OCI-LY3 (cell line): ENCODE measurements at regions not wholly inside any gene's neighbourhood (a gene's known extent, or its start where the extent isn't known, plus 50 kb on each side); places are given as distances from the start of the nearest gene placed in this dataset.

ENCODE experiments used
- CTCF ChIP-seq: fragments of 200-600, 300-600 bp; sonication (generic); IDR thresholded peaks from 2 replicates; pipeline ENCODE4 v1.5.1; 2014; ENCODE audit warnings: antibody characterized with exemption, low read length, low read depth
- EZH2phosphoT487 ChIP-seq: fragments of 200-600 bp; shearing (Covaris generic); IDR thresholded peaks from 2 replicates; pipeline ENCODE4 v1.6.1; 2018; ENCODE audit warnings: antibody characterized with exemption, mixed run types, low read depth

DNA sequence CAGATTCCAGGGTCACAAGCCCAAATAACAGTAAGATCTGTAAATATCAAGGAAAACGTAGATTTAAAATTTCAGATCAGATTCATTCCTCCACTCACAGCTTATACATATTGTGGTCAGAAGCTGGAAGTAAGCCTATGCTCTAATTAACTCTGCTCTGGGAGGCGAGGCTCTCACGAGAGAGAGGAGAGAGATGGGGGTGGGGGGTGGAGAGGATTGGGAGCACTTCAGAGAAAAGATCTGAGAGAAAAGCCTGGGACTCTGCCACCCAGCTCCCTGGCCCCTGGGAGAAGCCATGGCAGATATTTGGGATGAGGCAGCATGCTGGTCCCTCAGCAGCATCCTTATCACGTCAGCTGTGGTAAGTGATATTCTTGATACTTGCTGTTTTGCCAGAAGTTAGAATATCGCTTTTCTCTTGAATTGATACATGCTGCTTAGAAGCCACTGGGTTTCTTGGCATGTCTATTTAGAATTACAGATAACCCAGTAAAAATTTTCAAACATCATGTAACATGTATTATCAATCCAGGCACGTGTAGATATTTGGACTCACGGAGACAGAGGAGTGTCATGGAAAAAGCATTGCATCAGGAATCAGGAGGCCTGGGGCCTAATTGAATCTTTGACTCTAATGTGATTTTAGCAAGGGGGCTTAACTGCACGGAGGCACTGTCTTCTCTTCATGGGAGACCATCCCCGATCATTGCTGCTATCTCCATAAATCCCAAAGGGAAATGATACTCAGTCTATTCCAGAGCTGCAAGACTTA lies 265.4 kb downstream of the HRH4 start:
- TF ChIP-seq CTCF: no peak
- TF ChIP-seq EZH2phosphoT487: no peak
